ENCODE measurements at regions not wholly inside any gene's neighbourhood (a gene's known extent, or its start where the extent isn't known, plus 50 kb on each side); places are given as distances from the start of the nearest gene placed in this dataset.
A peak's percentile ranks its signal among the peaks of the same experiment; 100 is the strongest.
"Not testable (repeated sequence)": the region's sequence is repeated elsewhere in the genome, so short reads cannot be mapped to it uniquely, and the experiment has no call there.

DNA sequence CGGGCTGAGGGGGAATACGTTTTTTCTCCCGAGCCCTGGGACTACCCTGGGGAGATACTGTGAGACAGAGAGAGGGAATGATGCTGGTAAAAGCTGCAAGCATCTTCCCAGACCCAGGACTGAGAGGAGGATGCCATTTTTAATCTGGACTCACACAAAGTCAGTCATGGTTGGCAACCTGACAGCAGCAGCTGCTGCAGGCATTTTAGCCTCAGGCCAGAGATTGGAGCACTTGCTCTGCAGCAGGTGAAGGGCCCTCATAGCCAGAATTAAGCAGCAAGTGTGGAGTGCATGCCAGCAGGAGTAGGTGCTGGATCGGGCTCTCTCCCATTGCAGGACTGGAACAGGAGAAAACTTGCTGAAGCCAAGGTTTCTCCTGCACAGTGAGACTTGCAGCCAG, 361.1 kb upstream of the CLEC14A start:
- no peaks in the 10 kb centered on the region for H3K4me1 ChIP-seq (ENCODE audit: control insufficient read depth in 2 of 2, insufficient read depth in 2 of 2, low read length in 2 of 2)
- no peaks in the 10 kb centered on the region for H3K27me3 ChIP-seq (ENCODE audit: control insufficient read depth in 2 of 2, insufficient read depth in 2 of 2, low read length in 2 of 2)
- no peak overlapping the region for H3K4me3 ChIP-seq (ENCODE audit: low read length in 2 of 2)
- H3K9ac ChIP-seq (ENCODE audit: low read depth in 1 of 2, low read length in 2 of 2), result no peak overlapping the region
- no peaks in the 10 kb centered on the region for H3K36me3 ChIP-seq (ENCODE audit: control insufficient read depth in 2 of 2, insufficient read depth in 2 of 2, low read length in 2 of 2)
- no peaks in the 10 kb centered on the region for H3K9me3 ChIP-seq (ENCODE audit: control insufficient read depth in 2 of 2, low read length in 2 of 2)
- no peak overlapping the region for H3K27ac ChIP-seq (ENCODE audit: low read depth in 2 of 2, low read length in 2 of 2)

DNA sequence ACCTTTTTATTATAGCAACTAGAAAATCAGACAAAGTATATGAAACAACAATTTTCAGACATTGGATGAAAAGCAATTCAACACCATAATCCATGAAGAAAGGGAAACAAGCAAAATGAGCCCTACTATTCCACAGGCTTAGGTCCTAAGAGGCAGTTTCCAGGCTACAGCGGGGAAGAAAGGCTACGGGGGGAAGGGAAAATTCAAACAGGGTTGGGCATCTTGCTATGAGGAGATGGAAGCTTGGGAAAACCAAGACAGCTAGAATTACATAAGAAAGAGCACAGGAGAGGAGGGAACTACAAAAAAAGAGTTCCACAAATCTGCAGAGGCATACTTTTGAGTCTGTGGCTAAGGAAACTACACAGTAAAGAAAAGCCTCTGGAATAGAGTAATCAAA, 356.0 kb upstream of the CLEC14A start:
- Histone ChIP-seq H3K27me3 (ENCODE audit: control insufficient read depth in 2 of 2, insufficient read depth in 2 of 2, low read length in 2 of 2) (no peaks in the 10 kb centered on the region), H3K27ac (ENCODE audit: low read depth in 2 of 2, low read length in 2 of 2) (no peak overlapping the region), H3K36me3 (ENCODE audit: control insufficient read depth in 2 of 2, insufficient read depth in 2 of 2, low read length in 2 of 2) (no peaks in the 10 kb centered on the region), H3K9me3 (ENCODE audit: control insufficient read depth in 2 of 2, low read length in 2 of 2) (no peaks in the 10 kb centered on the region), H3K9ac (ENCODE audit: low read depth in 1 of 2, low read length in 2 of 2) (no peak overlapping the region), H3K4me1 (ENCODE audit: control insufficient read depth in 2 of 2, insufficient read depth in 2 of 2, low read length in 2 of 2) (no peaks in the 10 kb centered on the region), H3K4me3 (ENCODE audit: low read length in 2 of 2) (no peak overlapping the region)

DNA sequence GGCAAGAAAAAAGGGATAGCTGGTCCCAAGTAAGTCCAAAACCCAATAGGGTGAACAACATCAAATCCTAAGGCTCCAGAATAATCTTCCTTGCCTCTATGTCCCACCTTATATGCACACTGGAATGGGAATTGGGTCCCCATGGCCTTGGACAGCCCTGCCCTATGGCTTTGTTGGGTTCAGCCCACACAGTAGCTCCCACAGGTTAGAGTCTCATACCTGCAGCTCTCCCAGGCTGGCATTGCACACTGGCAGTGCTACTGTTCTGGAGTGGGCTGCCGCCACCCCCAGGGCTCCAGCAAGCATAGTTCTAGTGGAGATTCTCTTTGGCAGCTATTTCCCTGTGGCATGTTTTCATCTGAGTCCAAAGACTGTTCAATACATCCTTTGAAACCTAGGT, 352.4 kb upstream of the CLEC14A start:
- no peaks in the 10 kb centered on the region for H3K27me3 ChIP-seq (ENCODE audit: control insufficient read depth in 2 of 2, insufficient read depth in 2 of 2, low read length in 2 of 2)
- H3K4me1 ChIP-seq (ENCODE audit: control insufficient read depth in 2 of 2, insufficient read depth in 2 of 2, low read length in 2 of 2), result no peaks in the 10 kb centered on the region
- H3K27ac ChIP-seq (ENCODE audit: low read depth in 2 of 2, low read length in 2 of 2), result no peak overlapping the region
- no peak overlapping the region for H3K4me3 ChIP-seq (ENCODE audit: low read length in 2 of 2)
- no peaks in the 10 kb centered on the region for H3K36me3 ChIP-seq (ENCODE audit: control insufficient read depth in 2 of 2, insufficient read depth in 2 of 2, low read length in 2 of 2)
- no peaks in the 10 kb centered on the region for H3K9me3 ChIP-seq (ENCODE audit: control insufficient read depth in 2 of 2, low read length in 2 of 2)
- H3K9ac ChIP-seq (ENCODE audit: low read depth in 1 of 2, low read length in 2 of 2), result no peak overlapping the region

DNA sequence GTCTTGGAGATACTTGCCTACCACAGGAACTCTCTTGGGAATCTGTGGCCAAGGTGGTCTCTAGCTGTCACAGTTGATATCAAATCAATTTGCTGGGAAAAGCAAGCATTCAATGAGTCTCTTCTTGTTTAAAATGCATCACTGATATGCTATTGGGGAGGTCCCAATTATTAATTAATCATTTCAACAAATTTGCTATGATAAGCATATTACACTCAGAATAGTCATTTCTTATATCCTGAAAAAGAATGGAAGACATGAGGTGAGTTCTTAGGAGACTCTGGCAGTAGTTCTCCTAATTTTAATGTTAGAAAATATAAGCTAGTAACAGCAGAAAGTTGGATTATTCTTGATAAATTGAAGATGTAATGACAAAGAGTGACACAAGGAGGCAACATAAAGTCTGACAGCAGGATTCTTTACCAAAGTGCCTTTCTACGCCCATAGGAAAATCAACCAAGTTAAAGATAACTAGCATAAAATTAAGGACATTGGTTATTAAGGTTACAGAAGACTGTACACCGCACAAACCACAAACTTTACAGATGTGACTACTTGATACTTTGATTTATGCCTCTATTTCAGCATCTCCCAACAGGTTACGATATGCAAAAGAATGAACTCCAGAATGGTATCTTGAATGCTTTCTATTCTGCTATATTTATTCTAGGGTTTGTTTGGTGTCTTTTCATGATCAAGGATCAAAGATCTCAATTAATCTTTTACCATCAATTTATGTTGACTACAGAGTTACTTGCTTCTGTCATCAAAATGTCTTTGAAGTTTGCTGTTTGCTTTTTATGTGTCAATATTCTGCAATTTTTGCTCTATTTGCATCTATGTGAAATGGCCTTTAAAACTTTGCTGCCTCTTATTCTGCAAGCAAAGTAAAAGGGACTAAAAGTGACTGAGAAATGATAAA, 349.6 kb upstream of the CLEC14A start:
- Histone ChIP-seq H3K4me3 (ENCODE audit: low read length in 2 of 2) (no peak overlapping the region), H3K9ac (ENCODE audit: low read depth in 1 of 2, low read length in 2 of 2) (no peak overlapping the region), H3K9me3 (ENCODE audit: control insufficient read depth in 2 of 2, low read length in 2 of 2) (no peaks in the 10 kb centered on the region), H3K27me3 (ENCODE audit: control insufficient read depth in 2 of 2, insufficient read depth in 2 of 2, low read length in 2 of 2) (no peaks in the 10 kb centered on the region), H3K27ac (ENCODE audit: low read depth in 2 of 2, low read length in 2 of 2) (no peak overlapping the region), H3K4me1 (ENCODE audit: control insufficient read depth in 2 of 2, insufficient read depth in 2 of 2, low read length in 2 of 2) (no peaks in the 10 kb centered on the region), H3K36me3 (ENCODE audit: control insufficient read depth in 2 of 2, insufficient read depth in 2 of 2, low read length in 2 of 2) (no peaks in the 10 kb centered on the region)

- H3K27me3 ChIP-seq (ENCODE audit: control insufficient read depth in 2 of 2, insufficient read depth in 2 of 2, low read length in 2 of 2), result not testable (repeated sequence)
These were observed 344.7 kb upstream of the CLEC14A start for GRCh38 chr14:38600572-38600971.

GRCh38 chr14:38593476-38593875, 337.6 kb upstream of the CLEC14A start:
- no peaks in the 10 kb centered on the region for H3K9me3 ChIP-seq (ENCODE audit: control insufficient read depth in 2 of 2, low read length in 2 of 2)
- no peaks in the 10 kb centered on the region for H3K4me1 ChIP-seq (ENCODE audit: control insufficient read depth in 2 of 2, insufficient read depth in 2 of 2, low read length in 2 of 2)
- no peak overlapping the region for H3K9ac ChIP-seq (ENCODE audit: low read depth in 1 of 2, low read length in 2 of 2)
- H3K4me3 ChIP-seq (ENCODE audit: low read length in 2 of 2), result no peak overlapping the region
- H3K27me3 ChIP-seq (ENCODE audit: control insufficient read depth in 2 of 2, insufficient read depth in 2 of 2, low read length in 2 of 2), result no peaks in the 10 kb centered on the region
- H3K36me3 ChIP-seq (ENCODE audit: control insufficient read depth in 2 of 2, insufficient read depth in 2 of 2, low read length in 2 of 2), result no peaks in the 10 kb centered on the region
- H3K27ac ChIP-seq (ENCODE audit: low read depth in 2 of 2, low read length in 2 of 2), result no peak overlapping the region

More at GRCh38 chr14:38600572-38600971, 344.7 kb upstream of the CLEC14A start:
- H3K9me3 ChIP-seq (ENCODE audit: control insufficient read depth in 2 of 2, low read length in 2 of 2); H3K36me3 ChIP-seq (ENCODE audit: control insufficient read depth in 2 of 2, insufficient read depth in 2 of 2, low read length in 2 of 2); H3K4me1 ChIP-seq (ENCODE audit: control insufficient read depth in 2 of 2, insufficient read depth in 2 of 2, low read length in 2 of 2); H3K27ac ChIP-seq (ENCODE audit: low read depth in 2 of 2, low read length in 2 of 2); H3K9ac ChIP-seq (ENCODE audit: low read depth in 1 of 2, low read length in 2 of 2); H3K4me3 ChIP-seq (ENCODE audit: low read length in 2 of 2): not testable (repeated sequence)

- Histone ChIP-seq H3K27ac (ENCODE audit: low read depth in 2 of 2, low read length in 2 of 2) (peak overlapping the region in 1 of 2 donors; percentile 30), H3K9ac (ENCODE audit: low read depth in 1 of 2, low read length in 2 of 2) (no peak overlapping the region), H3K4me3 (ENCODE audit: low read length in 2 of 2) (no peak overlapping the region), H3K9me3 (ENCODE audit: control insufficient read depth in 2 of 2, low read length in 2 of 2) (no peaks in the 10 kb centered on the region), H3K4me1 (ENCODE audit: control insufficient read depth in 2 of 2, insufficient read depth in 2 of 2, low read length in 2 of 2) (no peaks in the 10 kb centered on the region), H3K27me3 (ENCODE audit: control insufficient read depth in 2 of 2, insufficient read depth in 2 of 2, low read length in 2 of 2) (no peaks in the 10 kb centered on the region), H3K36me3 (ENCODE audit: control insufficient read depth in 2 of 2, insufficient read depth in 2 of 2, low read length in 2 of 2) (no peaks in the 10 kb centered on the region)
These were observed 337.0 kb upstream of the CLEC14A start for GRCh38 chr14:38592764-38593442.

DNA sequence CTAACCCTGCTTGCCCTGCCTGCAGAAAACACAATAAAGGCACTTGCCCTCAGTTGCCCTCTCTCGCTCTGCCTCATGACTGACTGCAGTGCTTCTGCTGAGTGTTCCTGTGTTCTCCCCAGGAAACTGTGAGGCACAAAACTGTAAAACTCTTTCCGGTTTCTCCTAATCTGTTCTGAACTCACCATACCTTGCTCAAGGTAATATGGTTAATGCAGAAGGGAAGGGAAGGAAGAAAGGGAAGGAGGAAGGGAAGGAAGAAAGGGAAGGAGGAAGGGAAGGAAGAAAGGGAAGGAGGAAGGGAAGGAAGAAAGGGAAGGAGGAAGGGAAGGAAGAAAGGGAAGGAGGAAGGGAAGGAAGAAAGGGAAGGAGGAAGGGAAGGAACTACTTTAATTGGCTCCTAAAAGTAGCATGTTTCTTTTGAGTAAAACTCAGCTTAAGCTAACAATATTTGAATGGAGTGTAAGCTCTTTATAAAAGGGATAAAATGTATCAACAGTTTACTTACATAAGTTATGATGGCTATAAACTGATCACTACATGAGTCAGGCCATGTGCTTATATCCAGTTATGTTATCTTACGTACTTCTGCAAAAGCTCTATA, 334.0 kb upstream of the CLEC14A start:
- Histone ChIP-seq H3K9me3 (ENCODE audit: control insufficient read depth in 2 of 2, low read length in 2 of 2) (no peaks in the 10 kb centered on the region), H3K36me3 (ENCODE audit: control insufficient read depth in 2 of 2, insufficient read depth in 2 of 2, low read length in 2 of 2) (no peaks in the 10 kb centered on the region), H3K27ac (ENCODE audit: low read depth in 2 of 2, low read length in 2 of 2) (no peak overlapping the region), H3K27me3 (ENCODE audit: control insufficient read depth in 2 of 2, insufficient read depth in 2 of 2, low read length in 2 of 2) (no peaks in the 10 kb centered on the region), H3K9ac (ENCODE audit: low read depth in 1 of 2, low read length in 2 of 2) (no peak overlapping the region), H3K4me3 (ENCODE audit: low read length in 2 of 2) (no peak overlapping the region), H3K4me1 (ENCODE audit: control insufficient read depth in 2 of 2, insufficient read depth in 2 of 2, low read length in 2 of 2) (no peaks in the 10 kb centered on the region)

GRCh38 chr14:38583471-38583870, 327.6 kb upstream of the CLEC14A start:
- no peak overlapping the region for H3K4me3 ChIP-seq (ENCODE audit: low read length in 2 of 2)
- no peaks in the 10 kb centered on the region for H3K4me1 ChIP-seq (ENCODE audit: control insufficient read depth in 2 of 2, insufficient read depth in 2 of 2, low read length in 2 of 2)
- no peaks in the 10 kb centered on the region for H3K27me3 ChIP-seq (ENCODE audit: control insufficient read depth in 2 of 2, insufficient read depth in 2 of 2, low read length in 2 of 2)
- H3K36me3 ChIP-seq (ENCODE audit: control insufficient read depth in 2 of 2, insufficient read depth in 2 of 2, low read length in 2 of 2), result no peaks in the 10 kb centered on the region
- no peak overlapping the region for H3K9ac ChIP-seq (ENCODE audit: low read depth in 1 of 2, low read length in 2 of 2)
- no peaks in the 10 kb centered on the region for H3K9me3 ChIP-seq (ENCODE audit: control insufficient read depth in 2 of 2, low read length in 2 of 2)
- no peak overlapping the region for H3K27ac ChIP-seq (ENCODE audit: low read depth in 2 of 2, low read length in 2 of 2)

- no peak overlapping the region for H3K9ac ChIP-seq (ENCODE audit: low read depth in 1 of 2, low read length in 2 of 2)
- no peak overlapping the region for H3K4me3 ChIP-seq (ENCODE audit: low read length in 2 of 2)
- no peaks in the 10 kb centered on the region for H3K27me3 ChIP-seq (ENCODE audit: control insufficient read depth in 2 of 2, insufficient read depth in 2 of 2, low read length in 2 of 2)
- no peaks in the 10 kb centered on the region for H3K36me3 ChIP-seq (ENCODE audit: control insufficient read depth in 2 of 2, insufficient read depth in 2 of 2, low read length in 2 of 2)
- no peaks in the 10 kb centered on the region for H3K9me3 ChIP-seq (ENCODE audit: control insufficient read depth in 2 of 2, low read length in 2 of 2)
- no peaks in the 10 kb centered on the region for H3K4me1 ChIP-seq (ENCODE audit: control insufficient read depth in 2 of 2, insufficient read depth in 2 of 2, low read length in 2 of 2)
- no peak overlapping the region for H3K27ac ChIP-seq (ENCODE audit: low read depth in 2 of 2, low read length in 2 of 2)
These were observed 322.4 kb upstream of the CLEC14A start for GRCh38 chr14:38578278-38578681.
